Large intestine (tissue), 3 donors: ENCODE measurements at regions not wholly inside any gene's neighbourhood (a gene's known extent, or its start where the extent isn't known, plus 50 kb on each side); places are given as distances from the start of the nearest gene placed in this dataset.

Source experiments
- DNase-seq, 2 donors: peaks; one replicate each; pipeline versions ENCODE4 v3.0.0 to v3.0.0-alpha.2; 2013
- H3K27ac ChIP-seq: one replicate; pipeline ENCODE4 v1.5.1; 2013; ENCODE audit warnings: low read length
- H3K27me3 ChIP-seq: 2 replicates; pipeline ENCODE4 v1.6.1; 2013; ENCODE audit warnings: low read length; ENCODE audit not compliant: control insufficient read depth, insufficient read depth
- H3K36me3 ChIP-seq: 2 replicates; pipeline ENCODE4 v1.6.1; 2013; ENCODE audit warnings: low read length; ENCODE audit not compliant: control insufficient read depth, insufficient read depth
- H3K4me1 ChIP-seq: one replicate; pipeline ENCODE4 v1.6.1; 2013; ENCODE audit warnings: low read length; ENCODE audit not compliant: control insufficient read depth, insufficient read depth
- H3K4me3 ChIP-seq: one replicate; pipeline ENCODE4 v1.5.1; 2013; ENCODE audit warnings: low read length
- H3K9me3 ChIP-seq: one replicate; pipeline ENCODE4 v1.6.1; 2013; ENCODE audit warnings: mild to moderate bottlenecking, low read depth, low read length, moderate library complexity; ENCODE audit not compliant: control insufficient read depth
- WGBS: methylation state at CpG from one replicate; pipeline ENCODE4 v1.1.5; 2013; ENCODE audit warnings: low lambda C conversion rate; ENCODE audit not compliant: insufficient coverage; 5-methylcytosine and 5-hydroxymethylcytosine counted together

DNA sequence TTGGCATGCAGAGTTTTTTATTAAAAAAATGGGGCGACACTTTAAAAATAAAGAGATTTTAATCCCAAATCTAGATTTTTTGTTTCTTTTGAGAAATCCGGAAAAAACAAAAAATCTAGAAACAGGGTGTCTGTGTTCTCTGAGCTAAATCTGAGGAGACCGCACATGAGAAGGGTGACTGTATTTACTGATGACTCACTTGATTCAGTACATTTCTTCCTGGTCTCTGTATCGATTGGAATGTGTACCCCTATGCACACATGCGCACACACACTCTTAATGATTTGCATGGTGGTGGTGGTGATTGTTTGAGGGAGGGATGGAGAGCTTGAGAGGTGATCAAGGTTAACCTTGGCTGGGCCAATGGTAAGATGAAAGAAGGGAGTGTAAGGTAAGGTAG lies 443.1 kb upstream of the THRB start:
- Histone ChIP-seq H3K27ac (no peak overlapping the region), H3K4me3 (no peak overlapping the region), H3K9me3 (no peaks in the 10 kb centered on the region), H3K4me1 (no peaks in the 10 kb centered on the region), H3K36me3 (no peaks in the 10 kb centered on the region), H3K27me3 (peaks cover 3% of the 10 kb centered on the region)
- no peak for DNase-seq
- WGBS = 100% methylated on average over 3 of the region's 5 CpGs

DNA sequence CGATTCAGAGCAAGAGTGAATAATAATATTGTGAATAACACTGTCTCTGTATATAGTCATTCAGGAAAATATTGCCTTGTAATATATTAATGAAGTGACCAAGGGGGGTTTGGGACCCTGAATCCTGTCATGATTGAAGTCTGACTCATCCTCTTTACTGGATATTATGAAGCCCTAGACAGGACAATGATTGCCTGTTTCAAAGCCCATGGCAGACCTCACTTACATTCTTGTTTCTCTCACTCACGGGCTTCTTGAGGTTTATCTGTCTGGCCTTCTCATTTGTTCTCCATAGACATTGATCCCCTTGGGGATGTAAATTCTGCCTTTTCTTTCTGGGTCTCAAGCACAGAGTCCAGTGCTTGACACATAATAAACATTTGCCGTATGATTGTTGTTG lies 449.3 kb upstream of the THRB start:
- peaks cover 3% of the 10 kb centered on the region for H3K27me3 ChIP-seq
- H3K4me3 ChIP-seq = no peak overlapping the region
- H3K27ac ChIP-seq = no peak overlapping the region
- H3K4me1 ChIP-seq = no peaks in the 10 kb centered on the region
- no peak for DNase-seq
- no peaks in the 10 kb centered on the region for H3K36me3 ChIP-seq
- 100% methylated on average over 1 of the region's 3 CpGs for WGBS
- no peaks in the 10 kb centered on the region for H3K9me3 ChIP-seq

DNA sequence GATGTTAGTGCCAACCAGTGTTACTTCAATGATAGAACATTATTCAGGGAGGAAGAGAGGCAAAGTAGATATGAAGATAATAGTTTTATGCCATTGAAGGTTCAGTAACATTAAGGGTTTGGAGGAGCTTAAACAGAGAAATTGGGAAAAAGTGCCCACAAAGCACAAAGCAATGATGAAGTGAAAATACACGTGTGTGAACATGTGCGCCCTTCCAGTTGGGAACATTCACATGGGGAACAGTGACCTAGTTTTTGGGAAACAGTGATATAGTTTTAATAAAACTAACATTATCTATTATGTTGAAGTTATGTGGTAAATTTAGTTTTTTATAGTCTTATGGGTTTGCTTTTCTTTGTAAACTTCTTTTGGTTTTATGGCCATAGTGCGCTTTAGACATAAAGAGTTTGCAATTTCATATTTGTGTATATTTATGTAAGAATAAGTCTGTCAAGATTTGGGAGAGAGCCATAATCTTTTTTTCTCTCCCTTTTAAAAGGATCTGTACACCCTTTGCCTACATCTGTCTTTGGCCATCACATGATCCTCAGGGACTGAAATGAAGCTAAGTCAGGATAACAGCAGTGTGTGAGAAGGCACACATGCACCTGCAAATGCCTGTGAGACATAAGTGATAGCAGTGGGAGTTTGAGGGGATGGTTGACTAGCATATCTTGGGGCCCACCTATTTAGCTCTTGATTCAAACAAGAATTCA lies 450.3 kb upstream of the THRB start:
- Histone ChIP-seq H3K27ac (no peak overlapping the region), H3K36me3 (no peaks in the 10 kb centered on the region), H3K4me1 (no peaks in the 10 kb centered on the region), H3K4me3 (no peak overlapping the region), H3K27me3 (peaks cover 3% of the 10 kb centered on the region), H3K9me3 (no peaks in the 10 kb centered on the region)
- DNase-seq = no peak
- WGBS = 100% methylated on average over 1 of the region's 3 CpGs

DNA sequence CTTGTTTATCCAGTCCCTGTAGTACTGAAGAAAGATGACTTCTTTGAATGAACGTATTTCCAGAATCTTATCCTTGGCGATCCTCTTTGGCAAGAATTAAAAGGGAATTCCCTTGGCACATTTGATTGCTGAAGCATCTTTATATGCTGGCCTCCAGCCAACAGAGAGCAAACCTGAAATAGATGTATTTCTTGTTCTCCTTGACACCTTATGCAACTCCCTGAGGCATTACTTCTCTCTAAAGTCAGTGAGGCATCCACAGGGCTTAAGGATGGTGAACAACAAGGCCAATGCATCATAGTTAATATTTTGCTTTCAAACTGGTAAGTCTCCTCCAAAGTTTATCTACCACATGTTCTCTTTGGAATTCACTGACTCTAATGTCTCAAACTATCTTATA lies 450.9 kb upstream of the THRB start:
- Histone ChIP-seq H3K4me3 (no peak overlapping the region), H3K9me3 (no peaks in the 10 kb centered on the region), H3K27me3 (peaks cover 1% of the 10 kb centered on the region), H3K27ac (no peak overlapping the region), H3K4me1 (no peaks in the 10 kb centered on the region), H3K36me3 (no peaks in the 10 kb centered on the region)
- no peak for DNase-seq
- no CpG with 5 or more reads among the region's 2 CpGs for WGBS

DNA sequence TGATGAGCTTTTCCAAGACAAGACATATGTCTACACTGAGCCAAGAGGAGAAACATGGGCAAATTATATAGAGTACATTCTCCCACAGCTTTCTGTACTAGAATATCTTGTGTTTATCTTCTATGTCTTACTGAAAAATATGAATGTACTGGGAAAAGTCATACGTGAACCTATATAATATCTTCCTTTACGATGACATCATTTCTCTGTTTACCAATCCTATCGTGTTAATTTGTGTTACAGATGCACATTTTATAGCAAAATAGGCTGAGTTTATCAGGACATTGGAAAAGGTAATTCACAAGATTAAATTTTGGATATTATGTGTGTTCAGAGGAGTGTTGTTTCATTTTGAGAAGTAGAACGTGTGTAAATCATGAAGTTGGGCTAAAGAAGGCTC lies 452.5 kb upstream of the THRB start:
- WGBS = 78% methylated on average over 3 of the region's 4 CpGs
- Histone ChIP-seq H3K4me3 (no peak overlapping the region), H3K27ac (no peak overlapping the region), H3K4me1 (no peaks in the 10 kb centered on the region), H3K27me3 (no peaks in the 10 kb centered on the region), H3K9me3 (no peaks in the 10 kb centered on the region), H3K36me3 (no peaks in the 10 kb centered on the region)
- no peak for DNase-seq

DNA sequence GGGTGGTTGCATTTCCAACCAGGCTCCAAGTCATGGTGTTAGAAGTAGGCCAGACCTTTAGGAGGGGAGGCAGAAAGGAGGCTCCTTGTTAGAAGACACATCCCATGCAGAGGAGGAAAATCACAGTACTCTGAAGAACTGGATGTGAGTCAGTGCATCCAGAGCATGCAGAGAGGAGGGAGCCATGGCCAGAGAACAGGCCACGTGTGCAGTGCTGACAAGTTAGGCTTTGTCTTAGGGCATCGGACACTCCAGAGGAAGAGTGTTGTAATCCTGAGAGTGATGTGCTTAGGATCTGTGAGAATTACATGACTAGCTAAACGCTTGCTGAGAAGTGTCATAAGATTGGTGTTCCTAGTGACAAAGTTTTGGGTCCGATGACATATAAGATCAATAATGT lies 456.5 kb upstream of the THRB start:
- 100% methylated on average over 1 of the region's 4 CpGs for WGBS
- H3K4me3 ChIP-seq = no peak overlapping the region
- no peaks in the 10 kb centered on the region for H3K36me3 ChIP-seq
- H3K9me3 ChIP-seq = no peaks in the 10 kb centered on the region
- no peaks in the 10 kb centered on the region for H3K4me1 ChIP-seq
- no peak for DNase-seq
- peaks cover 11% of the 10 kb centered on the region for H3K27me3 ChIP-seq
- H3K27ac ChIP-seq = no peak overlapping the region

DNA sequence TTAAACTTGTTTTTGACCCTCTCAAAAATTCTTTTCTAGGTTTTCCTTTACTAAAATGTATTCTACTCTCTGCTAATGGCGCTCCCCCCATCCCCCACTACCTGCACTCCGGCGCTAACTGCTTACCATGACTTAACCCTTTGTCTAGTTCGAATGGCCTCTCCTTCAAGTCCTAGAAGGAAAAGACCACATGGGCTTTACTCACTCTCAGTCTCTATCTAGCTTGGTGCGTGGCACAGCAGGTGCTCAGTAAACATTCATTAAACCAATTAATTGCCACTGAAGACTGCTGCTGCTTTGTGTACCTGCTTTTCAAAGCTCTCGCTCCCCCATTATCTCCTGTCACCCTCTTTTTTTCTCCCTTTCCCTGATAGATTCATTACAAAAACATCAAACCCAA lies 457.7 kb upstream of the THRB start:
- no peak for DNase-seq
- H3K36me3 ChIP-seq = no peaks in the 10 kb centered on the region
- no peaks in the 10 kb centered on the region for H3K9me3 ChIP-seq
- H3K4me1 ChIP-seq = no peaks in the 10 kb centered on the region
- no peak overlapping the region for H3K27ac ChIP-seq
- WGBS = 80% methylated on average over 1 of the region's 6 CpGs
- peaks cover 11% of the 10 kb centered on the region for H3K27me3 ChIP-seq
- H3K4me3 ChIP-seq = no peak overlapping the region

DNA sequence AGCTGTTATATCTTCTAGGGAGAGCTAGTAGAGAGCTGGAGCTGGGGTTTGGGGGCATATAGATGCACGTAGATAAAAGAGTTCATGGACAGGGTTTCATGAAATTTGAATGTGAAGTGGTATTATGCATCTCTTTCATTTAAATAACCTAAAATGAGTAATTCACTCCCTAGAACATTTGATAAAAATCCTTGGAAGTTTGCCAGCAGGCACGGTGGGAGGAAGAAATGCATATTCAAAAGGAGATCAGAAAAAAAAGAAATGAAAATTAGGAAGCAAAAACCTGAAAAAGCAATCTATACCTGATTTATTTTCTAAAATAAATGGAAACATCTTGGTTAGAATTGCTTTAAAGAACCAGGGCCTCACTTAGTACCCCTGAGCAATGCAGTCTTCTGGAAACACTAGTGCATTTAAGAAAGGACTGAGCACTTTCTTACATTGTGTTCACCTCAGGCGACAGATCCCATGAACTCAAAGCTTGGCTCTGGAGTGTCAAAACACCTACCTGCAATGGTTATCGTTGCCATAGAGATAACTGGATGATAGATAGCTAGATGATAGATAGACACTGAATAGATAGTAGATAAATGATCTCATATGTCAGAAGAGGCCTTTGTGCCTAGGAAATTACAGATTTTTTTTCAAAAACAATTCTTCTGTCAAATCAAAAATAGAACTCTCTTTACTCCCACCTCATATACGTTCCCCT lies 458.6 kb upstream of the THRB start:
- no peak overlapping the region for H3K27ac ChIP-seq
- no peaks in the 10 kb centered on the region for H3K9me3 ChIP-seq
- H3K4me3 ChIP-seq = no peak overlapping the region
- no peaks in the 10 kb centered on the region for H3K36me3 ChIP-seq
- no peaks in the 10 kb centered on the region for H3K4me1 ChIP-seq
- DNase-seq = no peak
- 64% methylated on average over 5 of the region's 5 CpGs for WGBS
- H3K27me3 ChIP-seq = peaks cover 11% of the 10 kb centered on the region

DNA sequence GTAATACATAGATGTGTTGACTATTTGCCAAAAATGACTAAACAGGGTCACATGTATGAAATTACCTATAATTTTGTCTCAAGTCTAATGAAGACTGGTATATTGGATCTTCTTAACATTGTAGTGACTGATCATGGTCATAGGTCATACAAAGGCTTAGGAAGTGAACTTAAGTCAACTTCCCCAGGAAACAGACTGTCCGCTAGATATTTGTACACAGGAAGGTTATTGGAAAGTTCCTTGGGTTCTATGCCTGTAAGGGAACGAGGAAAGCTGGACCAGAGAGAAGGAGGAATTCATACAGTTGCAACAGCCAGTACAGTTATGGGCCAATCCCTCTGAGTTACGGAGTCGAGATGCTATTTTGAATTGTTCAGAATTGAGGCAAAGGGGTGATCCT lies 462.0 kb upstream of the THRB start:
- H3K4me3 ChIP-seq = no peak overlapping the region
- DNase-seq = no peak
- peaks cover 11% of the 10 kb centered on the region for H3K27me3 ChIP-seq
- no peaks in the 10 kb centered on the region for H3K36me3 ChIP-seq
- H3K4me1 ChIP-seq = no peaks in the 10 kb centered on the region
- H3K9me3 ChIP-seq = no peaks in the 10 kb centered on the region
- WGBS = no CpG with 5 or more reads among the region's 4 CpGs
- no peak overlapping the region for H3K27ac ChIP-seq

DNA sequence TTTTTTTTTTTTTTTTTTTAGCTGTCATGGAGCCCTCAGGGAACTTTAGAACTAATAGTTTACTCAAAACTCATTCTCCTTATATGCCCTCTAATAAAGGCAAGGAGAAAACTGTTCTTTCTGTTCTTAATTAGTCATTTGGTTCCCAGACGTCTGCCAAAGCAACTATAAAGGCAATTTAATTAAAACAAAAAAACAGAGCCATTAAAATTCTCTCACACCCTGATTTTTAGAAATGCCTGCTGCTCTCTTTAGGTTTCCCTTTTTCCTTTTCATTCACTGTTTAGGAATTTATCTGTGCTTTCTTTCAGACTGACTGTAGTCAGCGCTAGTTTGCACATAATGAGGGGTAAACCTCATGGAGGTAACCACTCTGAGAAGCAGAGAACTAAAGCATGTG lies 463.6 kb upstream of the THRB start:
- DNase-seq = no peak
- H3K4me1 ChIP-seq = no peaks in the 10 kb centered on the region
- peaks cover 8% of the 10 kb centered on the region for H3K27me3 ChIP-seq
- H3K9me3 ChIP-seq = no peaks in the 10 kb centered on the region
- no peak overlapping the region for H3K4me3 ChIP-seq
- 90% methylated on average over 2 of the region's 2 CpGs for WGBS
- H3K27ac ChIP-seq = no peak overlapping the region
- H3K36me3 ChIP-seq = no peaks in the 10 kb centered on the region
